Loucy (cell line): ENCODE measurements at regions not wholly inside any gene's neighbourhood (a gene's known extent, or its start where the extent isn't known, plus 50 kb on each side); places are given as distances from the start of the nearest gene placed in this dataset.
A peak's percentile ranks its signal among the peaks of the same experiment; 100 is the strongest.

Source experiments
- H2AFZ ChIP-seq: fragments of 200-600 bp; sonication (generic); 2 replicates; pipeline ENCODE4 v1.6.0; 2016; ENCODE audit warnings: antibody characterized with exemption, mild to moderate bottlenecking, low read length, moderate library complexity
- H3F3A ChIP-seq: fragments of 200-600 bp; 2 replicates; pipeline ENCODE4 v1.6.0; 2016; ENCODE audit warnings: antibody characterized with exemption, low read depth, mild to moderate bottlenecking
- H3K27me3 ChIP-seq: fragments of 200-600 bp; sonication (generic); 2 replicates; pipeline ENCODE4 v1.6.1; 2014; ENCODE audit warnings: low read length, mild to moderate bottlenecking; ENCODE audit not compliant: insufficient read depth, poor library complexity, severe bottlenecking
- H3K36me3 ChIP-seq: fragments of 200-600 bp; sonication (generic); 2 replicates; pipeline ENCODE4 v1.6.1; 2016; ENCODE audit warnings: low read length; ENCODE audit not compliant: insufficient read depth
- H3K4me1 ChIP-seq: fragments of 200-600 bp; sonication (generic); 2 replicates; pipeline ENCODE4 v1.5.1; 2014; ENCODE audit warnings: low read length, mild to moderate bottlenecking; ENCODE audit not compliant: insufficient read depth, poor library complexity, severe bottlenecking
- H3K4me2 ChIP-seq: fragments of 200-600 bp; sonication (generic); 2 replicates; pipeline ENCODE4 v1.6.0; 2014; ENCODE audit warnings: antibody characterized with exemption, low read length, low read depth, mild to moderate bottlenecking; ENCODE audit not compliant: poor library complexity, severe bottlenecking
- H3K4me3 ChIP-seq: fragments of 200-600 bp; sonication (generic); 2 replicates; pipeline ENCODE4 v1.5.1; 2014; ENCODE audit warnings: low read length, mild to moderate bottlenecking, mixed read lengths; ENCODE audit not compliant: poor library complexity, severe bottlenecking
- H3K79me2 ChIP-seq: fragments of 200-600 bp; sonication (generic); 2 replicates; pipeline ENCODE4 v1.6.1; 2014; ENCODE audit warnings: low read length; ENCODE audit not compliant: insufficient read depth
- H3K9ac ChIP-seq: fragments of 200-600 bp; sonication (generic); 2 replicates; pipeline ENCODE4 v1.6.0; 2014; ENCODE audit warnings: mild to moderate bottlenecking, low read depth, low read length, moderate library complexity; ENCODE audit not compliant: poor library complexity, severe bottlenecking
- H3K9me2 ChIP-seq: fragments of 200-600 bp; sonication (generic); replicated peaks from 2 replicates; pipeline ENCODE4 v1.6.1; 2016; ENCODE audit warnings: low read depth, low read length, mixed read lengths
- H3K9me3 ChIP-seq: fragments of 200-600 bp; sonication (generic); 2 replicates; pipeline ENCODE4 v1.6.1; 2014; ENCODE audit warnings: mild to moderate bottlenecking, antibody characterized with exemption, low read length, low read depth; ENCODE audit not compliant: insufficient read depth
- H4K20me1 ChIP-seq: fragments of 200-600 bp; sonication (generic); 2 replicates; pipeline ENCODE4 v1.6.0; 2014; ENCODE audit warnings: antibody characterized with exemption, low read length, mild to moderate bottlenecking; ENCODE audit not compliant: insufficient read depth, poor library complexity, severe bottlenecking
- CTCF ChIP-seq: fragments of 200-600 bp; sonication (generic); conservative IDR thresholded peaks from 2 replicates; pipeline ENCODE4 v1.5.1; 2014; ENCODE audit warnings: mild to moderate bottlenecking, antibody characterized with exemption, low read length
- EZH2phosphoT487 ChIP-seq: fragments of 200-600 bp; IDR thresholded peaks from 2 replicates; pipeline ENCODE4 v1.6.1; 2018; ENCODE audit warnings: antibody characterized with exemption, mild to moderate bottlenecking, moderate library complexity, borderline replicate concordance

GRCh38 chr5:33237471-33237870, 203.3 kb upstream of the TARS1 start:
- no peaks in the 10 kb centered on the region for H3K9me3 ChIP-seq
- H2AFZ ChIP-seq, result peak overlapping the region; percentile 43; the same call in 1 of the 2 replicates
- H4K20me1 ChIP-seq, result no peaks in the 10 kb centered on the region
- H3K27me3 ChIP-seq, result no peaks in the 10 kb centered on the region
- H3F3A ChIP-seq, result no peaks in the 10 kb centered on the region
- H3K79me2 ChIP-seq, result no peaks in the 10 kb centered on the region
- no peak overlapping the region for H3K4me3 ChIP-seq
- peaks cover 36% of the 10 kb centered on the region for H3K4me1 ChIP-seq
- no peak overlapping the region for H3K9ac ChIP-seq
- H3K9me2 ChIP-seq, result no peaks in the 10 kb centered on the region
- H3K36me3 ChIP-seq, result no peaks in the 10 kb centered on the region
- no peak overlapping the region for H3K4me2 ChIP-seq
- TF ChIP-seq EZH2phosphoT487, result no peak
- no peak for TF ChIP-seq CTCF

GRCh38 chr5:33238826-33239695, 201.7 kb upstream of the TARS1 start:
- no peaks in the 10 kb centered on the region for H3K9me2 ChIP-seq
- H3K9me3 ChIP-seq, result no peaks in the 10 kb centered on the region
- H3K4me2 ChIP-seq, result no peak overlapping the region
- no peaks in the 10 kb centered on the region for H3K79me2 ChIP-seq
- no peak overlapping the region for H3K4me3 ChIP-seq
- H3K4me1 ChIP-seq, result peaks cover 36% of the 10 kb centered on the region
- no peaks in the 10 kb centered on the region for H4K20me1 ChIP-seq
- no peak overlapping the region for H2AFZ ChIP-seq
- H3K36me3 ChIP-seq, result no peaks in the 10 kb centered on the region
- no peaks in the 10 kb centered on the region for H3F3A ChIP-seq
- TF ChIP-seq EZH2phosphoT487 (no peak), CTCF (no peak)
- no peak overlapping the region for H3K9ac ChIP-seq
- H3K27me3 ChIP-seq, result no peaks in the 10 kb centered on the region

- TF ChIP-seq EZH2phosphoT487, result no peak
- no peak for TF ChIP-seq CTCF
- no peaks in the 10 kb centered on the region for H3F3A ChIP-seq
- no peak overlapping the region for H3K4me3 ChIP-seq
- no peaks in the 10 kb centered on the region for H3K9me3 ChIP-seq
- no peaks in the 10 kb centered on the region for H3K9me2 ChIP-seq
- H3K9ac ChIP-seq, result no peak overlapping the region
- no peaks in the 10 kb centered on the region for H3K79me2 ChIP-seq
- H3K27me3 ChIP-seq, result no peaks in the 10 kb centered on the region
- peaks cover 33% of the 10 kb centered on the region for H3K4me1 ChIP-seq
- no peak overlapping the region for H3K4me2 ChIP-seq
- H2AFZ ChIP-seq, result no peak overlapping the region
- H3K36me3 ChIP-seq, result no peaks in the 10 kb centered on the region
- H4K20me1 ChIP-seq, result no peaks in the 10 kb centered on the region
Measured at GRCh38 chr5:33240558-33240957, 200.2 kb upstream of the TARS1 start.
